ENCODE measurements at regions not wholly inside any gene's neighbourhood (a gene's known extent, or its start where the extent isn't known, plus 50 kb on each side); places are given as distances from the start of the nearest gene placed in this dataset.
"Not testable (repeated sequence)": the region's sequence is repeated elsewhere in the genome, so short reads cannot be mapped to it uniquely, and the experiment has no call there.

DNA sequence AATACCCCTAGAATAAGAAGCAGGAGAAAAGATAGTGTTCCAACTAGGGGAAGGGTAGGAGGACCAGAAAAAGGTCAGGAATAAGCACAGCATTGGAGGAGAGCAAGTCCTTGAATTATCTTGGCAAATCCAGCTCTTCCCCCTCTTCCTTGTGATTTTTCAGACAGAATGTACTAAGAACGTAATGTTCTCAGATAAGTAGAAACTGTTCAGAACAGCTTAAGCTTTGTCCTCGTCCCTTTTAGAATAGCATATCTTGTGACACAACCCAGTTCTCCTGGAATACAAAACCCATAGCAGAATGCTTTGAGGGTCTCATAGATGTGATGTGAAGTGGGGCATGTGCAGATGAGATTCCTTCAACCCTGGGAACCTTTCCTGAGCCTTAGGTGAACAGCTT lies 97.4 kb downstream of the EMB start:
- DNase-seq = no peak

DNA sequence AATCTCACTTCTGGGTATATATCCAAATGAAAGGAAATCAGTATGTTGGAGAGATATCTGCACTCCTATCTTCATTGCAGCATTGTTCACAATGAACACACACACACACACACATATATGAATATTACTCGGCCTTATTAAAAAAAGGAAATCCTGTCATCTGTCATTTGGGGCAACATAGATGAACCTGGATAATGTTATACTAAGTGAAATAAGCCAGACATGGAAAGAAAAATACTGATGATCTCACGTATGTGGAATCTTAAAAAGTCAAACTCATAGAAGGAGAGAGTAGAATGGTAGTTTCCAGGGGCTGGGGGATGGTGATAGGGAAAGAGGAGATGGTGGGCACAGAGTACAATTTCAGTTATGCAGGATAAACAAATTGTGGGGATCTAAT lies 100.3 kb downstream of the EMB start:
- no peak for DNase-seq

DNA sequence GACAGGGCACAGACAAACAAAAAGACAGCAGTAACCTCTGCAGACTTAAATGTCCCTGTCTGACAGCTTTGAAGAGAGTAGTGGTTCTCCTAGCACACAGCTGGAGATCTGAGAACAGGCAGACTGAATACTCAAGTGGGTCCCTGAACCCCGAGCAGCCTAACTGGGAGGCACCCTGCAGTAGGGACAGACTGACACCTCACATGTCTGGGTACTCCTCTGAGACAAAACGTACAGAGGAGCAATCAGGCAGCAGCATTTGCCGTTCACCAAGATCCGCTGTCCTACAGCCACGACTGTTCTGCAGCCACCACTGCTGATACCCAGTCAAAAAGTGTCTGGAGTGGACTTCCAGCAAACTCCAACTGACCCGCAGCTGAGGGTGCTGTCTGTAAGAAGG lies 110.5 kb downstream of the EMB start:
- not testable (repeated sequence) for DNase-seq

DNA sequence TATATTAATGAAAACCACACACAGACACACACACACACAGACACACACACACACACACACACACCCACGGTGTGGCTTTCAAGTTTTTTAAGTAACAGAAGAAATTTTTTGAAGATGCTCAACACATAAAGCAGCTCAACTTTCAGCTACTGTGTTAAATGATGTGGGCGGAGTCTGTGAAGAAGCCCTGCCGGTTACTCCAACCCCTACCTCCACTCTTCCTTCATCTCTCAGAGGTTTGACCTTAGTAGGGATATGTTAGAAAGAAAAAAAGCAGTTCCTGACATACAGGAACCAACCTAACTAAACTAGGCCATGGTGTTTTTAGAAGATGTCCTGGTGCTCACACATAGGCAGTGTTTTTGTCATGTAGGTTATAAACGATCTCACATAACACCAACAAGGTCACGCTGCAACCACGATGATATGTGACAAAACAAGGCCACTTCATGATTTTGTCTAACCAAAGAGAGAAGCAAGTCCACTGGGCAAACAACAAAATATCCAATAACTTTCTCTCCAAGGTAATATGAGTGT lies 112.8 kb downstream of the EMB start:
- no peak for DNase-seq

DNA sequence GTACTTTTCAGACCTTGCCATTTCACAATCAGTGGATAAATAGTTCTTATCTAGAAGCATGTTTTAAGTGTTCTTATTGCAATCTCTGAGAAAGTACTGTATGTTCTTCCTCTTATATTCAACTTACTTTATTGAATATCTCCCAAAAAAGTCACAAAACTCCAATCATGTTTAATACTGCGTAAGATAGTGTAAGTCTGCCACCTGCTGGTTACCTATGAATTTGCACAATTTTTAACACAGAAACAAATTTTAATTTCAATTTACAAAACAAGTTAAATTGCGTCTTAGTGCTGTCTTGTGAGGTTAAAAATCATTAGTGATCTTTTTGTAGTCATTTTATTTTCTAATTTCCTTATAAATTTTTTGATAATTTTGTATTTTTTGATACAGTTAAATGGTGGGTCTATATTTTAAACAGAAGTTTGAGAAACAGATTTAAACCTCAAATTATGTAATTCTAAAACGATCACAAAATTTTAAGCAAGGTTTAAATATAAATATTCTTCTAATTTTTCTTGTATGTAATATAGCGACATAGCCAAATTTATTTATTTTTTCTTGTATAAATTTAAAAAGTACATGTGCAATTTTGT lies 115.8 kb downstream of the EMB start:
- peak; percentile 52 for DNase-seq

DNA sequence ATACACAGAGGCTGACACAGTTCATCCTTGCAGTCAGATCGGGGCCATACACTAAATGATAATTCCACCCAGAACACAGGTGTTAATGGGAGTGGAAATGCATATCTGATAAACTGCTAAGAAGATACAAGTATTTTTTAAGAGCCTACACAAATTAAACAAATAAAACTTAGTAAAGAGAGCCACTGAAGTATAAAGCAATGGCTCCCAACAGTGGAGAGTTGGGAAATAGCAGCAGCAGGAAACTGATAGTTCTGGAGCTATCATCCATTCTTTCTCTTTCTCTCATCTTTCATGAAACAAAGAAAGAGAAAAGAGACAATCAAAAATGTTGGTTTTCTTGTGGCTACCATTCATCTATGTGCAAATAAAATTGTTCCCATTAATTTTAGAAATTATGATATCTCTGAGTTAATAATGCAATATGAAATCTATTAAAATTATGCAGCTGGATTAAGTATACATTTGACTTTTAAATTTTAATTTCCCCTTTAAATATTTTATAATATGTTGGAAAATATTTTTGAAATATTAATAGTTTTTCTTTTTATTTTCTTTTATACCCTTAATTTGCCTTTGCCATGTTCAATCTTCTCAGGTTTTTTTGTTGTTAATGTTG lies 120.8 kb downstream of the EMB start:
- no peak for DNase-seq

DNA sequence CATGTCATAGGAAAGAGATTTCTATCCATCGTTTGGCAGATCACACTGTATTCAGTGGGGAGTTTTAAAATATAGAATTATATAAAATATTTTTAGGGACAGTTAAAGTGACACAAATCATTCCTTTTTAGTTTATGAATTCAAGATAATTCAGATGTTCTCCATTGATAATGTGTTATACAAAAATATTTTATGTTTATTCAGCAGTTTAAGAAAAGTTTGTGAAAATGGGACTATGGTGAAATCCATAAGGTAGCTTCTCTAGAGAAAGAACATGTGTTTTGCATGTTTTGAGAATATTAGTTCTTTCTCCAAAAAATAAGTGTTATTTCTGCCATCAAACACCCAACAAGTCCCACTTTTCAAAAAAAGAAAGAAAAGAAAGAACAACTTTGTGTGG lies 122.9 kb downstream of the EMB start:
- DNase-seq = no peak

DNA sequence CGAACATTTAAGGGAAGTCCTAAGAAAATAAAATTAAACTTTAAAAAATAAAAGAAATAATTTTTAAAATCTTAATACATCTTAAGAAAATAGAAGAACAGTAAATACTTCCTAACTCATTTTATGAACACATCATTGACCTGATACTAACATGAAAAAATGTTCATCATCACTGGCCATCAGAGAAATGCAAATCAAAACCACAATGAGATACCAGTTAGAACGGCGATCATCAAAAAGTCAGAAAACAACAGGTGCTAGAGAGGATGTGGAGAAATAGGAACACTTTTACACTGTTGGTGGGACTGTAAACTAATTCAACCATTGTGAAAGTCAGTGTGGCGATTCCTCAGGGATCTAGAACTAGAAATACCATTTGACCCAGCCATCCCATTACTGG lies 134.6 kb downstream of the EMB start:
- not testable (repeated sequence) for DNase-seq

DNA sequence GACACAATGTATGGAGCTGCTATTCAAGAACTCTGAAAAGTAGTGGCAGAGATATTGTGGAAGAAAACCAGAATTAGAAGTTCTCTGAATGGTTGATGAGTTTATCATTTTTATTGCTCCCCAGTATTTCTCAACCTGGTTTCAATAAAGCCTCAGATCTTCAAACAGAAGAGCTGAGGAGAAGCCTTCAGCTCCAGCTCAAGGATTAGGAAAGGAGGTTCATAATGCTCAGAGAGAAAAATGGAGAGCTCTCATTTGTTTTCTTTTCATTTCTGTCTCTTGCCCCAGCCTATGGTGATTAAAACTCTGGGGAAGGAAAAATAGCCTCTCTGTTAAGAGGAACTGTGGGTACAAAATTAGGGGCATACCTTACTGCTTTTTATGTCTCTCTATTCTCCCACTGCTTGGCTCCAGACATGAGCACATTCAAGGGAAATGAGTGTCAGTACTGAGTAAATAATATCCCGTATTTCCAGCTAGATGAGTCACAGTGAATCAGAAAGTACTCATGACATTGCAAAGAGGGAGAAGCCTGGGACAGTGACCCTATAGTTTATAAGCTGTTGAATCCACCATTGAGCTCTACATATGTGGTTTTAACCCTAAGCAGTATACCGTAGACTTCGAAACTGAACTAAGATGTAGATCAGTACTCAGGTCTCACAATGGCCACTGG lies 138.1 kb downstream of the EMB start:
- DNase-seq = no peak

DNA sequence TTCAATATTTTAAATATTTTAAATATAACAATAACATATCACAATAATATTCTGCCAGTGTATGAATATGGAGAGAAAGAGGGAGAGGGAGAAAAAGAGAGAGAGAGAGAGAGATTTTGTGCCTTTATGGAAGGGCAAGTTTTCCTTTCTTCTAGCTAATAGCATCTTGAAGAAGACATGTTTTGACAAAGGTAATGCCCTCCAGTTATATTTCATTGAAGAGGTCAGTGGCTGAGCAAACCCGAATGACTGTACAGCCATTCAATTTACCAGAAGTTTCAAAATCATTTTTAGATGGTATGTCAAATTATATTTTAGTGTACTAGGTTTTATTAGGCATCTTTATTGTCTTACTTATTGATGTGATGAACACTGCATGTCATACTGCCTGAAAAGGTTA lies 139.3 kb downstream of the EMB start:
- no peak for DNase-seq

DNA sequence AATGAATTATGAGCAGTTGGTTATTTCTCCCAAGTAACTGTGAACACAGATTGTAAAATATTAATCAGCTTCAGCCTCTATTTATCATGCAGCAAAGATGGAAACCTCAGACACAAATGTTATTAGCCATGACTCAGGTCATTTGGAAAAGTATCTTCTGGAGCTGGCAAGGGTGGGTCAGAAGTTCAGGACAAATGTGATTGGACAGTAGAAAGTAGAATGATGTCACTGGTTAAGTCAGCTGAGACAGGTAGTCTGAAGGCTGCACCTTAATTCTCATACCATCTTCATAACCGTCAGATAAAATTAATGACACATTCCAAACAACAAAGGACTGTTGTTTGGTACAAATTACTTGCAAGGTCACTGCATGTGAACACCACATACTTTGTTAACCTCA lies 140.2 kb downstream of the EMB start:
- no peak for DNase-seq

DNA sequence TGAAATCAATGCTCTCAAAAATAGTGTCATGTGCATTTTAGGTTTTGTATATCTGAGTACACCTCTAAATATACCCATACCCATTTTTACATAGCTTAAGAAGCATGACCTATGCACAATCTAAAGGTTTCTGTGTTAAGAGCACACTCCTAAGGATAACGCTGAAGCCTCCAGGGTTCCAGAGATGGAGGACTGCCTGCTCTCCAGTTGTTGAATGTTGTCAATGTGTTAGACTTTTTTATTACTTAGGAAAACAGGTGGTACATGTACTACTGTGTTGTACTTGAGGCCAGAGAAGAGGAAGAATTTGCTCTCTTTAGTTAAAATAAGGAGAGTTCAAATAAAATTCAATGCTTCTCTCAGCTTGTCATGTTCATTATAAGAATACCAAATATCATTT lies 141.2 kb downstream of the EMB start:
- no peak for DNase-seq

DNA sequence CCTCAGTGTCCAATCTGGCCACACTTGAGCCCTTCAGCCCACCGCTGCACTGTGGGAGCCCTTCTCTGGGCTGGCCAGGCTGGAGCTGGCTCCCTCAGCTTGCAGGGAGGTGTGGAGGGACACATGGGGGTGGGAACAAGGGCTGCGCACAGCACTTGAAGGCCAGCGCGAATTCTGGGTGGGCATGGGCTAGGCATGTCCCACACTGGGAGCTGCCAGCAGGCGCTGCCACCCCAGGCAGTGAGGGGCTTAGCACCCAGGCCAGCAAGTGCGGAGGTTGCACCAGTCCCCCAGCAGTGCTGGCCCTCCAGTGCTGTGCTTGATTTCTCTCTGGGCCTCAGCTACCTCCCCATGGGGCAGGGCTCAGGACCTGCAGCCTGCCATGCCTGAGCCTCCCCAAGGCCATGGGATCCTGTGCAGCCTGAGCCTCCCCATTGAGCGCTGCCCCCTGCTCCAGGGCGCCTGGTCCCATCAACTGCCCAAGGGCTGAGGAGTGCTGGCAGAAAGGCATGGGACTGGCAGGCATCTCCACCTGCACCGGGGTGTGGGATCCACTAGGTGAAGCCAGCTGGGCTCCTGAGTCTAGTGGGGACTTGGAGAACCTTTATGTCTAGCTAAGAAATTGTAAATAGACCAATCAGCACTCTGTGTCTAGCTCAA lies 148.2 kb downstream of the EMB start:
- no peak for DNase-seq

DNA sequence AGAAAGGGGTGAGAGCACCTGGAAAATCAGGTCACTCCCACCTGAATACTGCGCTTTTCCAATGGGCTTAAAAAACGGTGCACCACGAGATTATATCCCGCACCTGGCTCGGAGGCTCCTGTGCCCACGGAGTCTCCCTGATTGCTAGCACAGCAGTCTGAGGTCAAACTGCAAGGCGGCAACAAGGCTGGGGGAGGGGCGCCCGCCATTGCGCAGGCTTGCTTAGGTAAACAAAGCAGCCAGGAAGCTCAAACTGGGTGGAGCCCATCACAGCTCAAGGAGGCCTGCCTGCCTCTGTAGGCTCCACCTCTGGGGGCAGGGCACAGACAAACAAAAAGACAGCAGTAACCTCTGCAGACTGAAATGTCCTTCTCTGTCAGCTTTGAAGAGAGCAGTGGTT lies 160.6 kb downstream of the EMB start:
- peak; percentile 22 for DNase-seq
